ENCODE measurements at regions not wholly inside any gene's neighbourhood (a gene's known extent, or its start where the extent isn't known, plus 50 kb on each side); places are given as distances from the start of the nearest gene placed in this dataset.

GRCh38 chr19:5204212-5204611 lies 136.4 kb downstream of the PTPRS start:
- no peak; the same call in 2 of the 3 replicates for ATAC-seq
- TF ChIP-seq ZNF565 (CRISPR knock-in tag; conservative IDR thresholded peaks at IDR 0.05; ENCODE audit: low read depth) (no peak), TSHZ2 (CRISPR knock-in tag; IDR thresholded peaks at IDR 0.05) (no peak), TCF4 (CRISPR knock-in tag; IDR thresholded peaks at IDR 0.05; ENCODE audit: borderline replicate concordance) (no peak), ZNF8 (CRISPR knock-in tag; IDR thresholded peaks at IDR 0.05) (no peak), PPARA (CRISPR knock-in tag; IDR thresholded peaks at IDR 0.05; ENCODE audit: borderline replicate concordance) (no peak), ZFP30 (CRISPR knock-in tag; IDR thresholded peaks at IDR 0.05) (no peak), OSR1 (CRISPR knock-in tag; IDR thresholded peaks at IDR 0.05) (no peak), RARB (CRISPR knock-in tag; IDR thresholded peaks at IDR 0.05) (no peak), ESRRG (CRISPR knock-in tag; IDR thresholded peaks at IDR 0.05) (no peak), PATZ1 (CRISPR knock-in tag; IDR thresholded peaks at IDR 0.05; ENCODE audit: borderline replicate concordance) (no peak), BACH2 (CRISPR knock-in tag; IDR thresholded peaks at IDR 0.05; ENCODE audit: borderline replicate concordance) (no peak), SNAI2 (CRISPR knock-in tag; IDR thresholded peaks at IDR 0.05) (no peak), ISL1 (CRISPR knock-in tag; IDR thresholded peaks at IDR 0.05) (no peak), GLIS3 (CRISPR knock-in tag; IDR thresholded peaks at IDR 0.05) (no peak), ZFP3 (CRISPR knock-in tag; IDR thresholded peaks at IDR 0.05) (no peak), ARNTL (CRISPR knock-in tag; IDR thresholded peaks at IDR 0.05; ENCODE audit: borderline replicate concordance, low read depth) (no peak), ZC3H10 (CRISPR knock-in tag; IDR thresholded peaks at IDR 0.05) (no peak), TOX (CRISPR knock-in tag; IDR thresholded peaks at IDR 0.05; ENCODE audit: borderline replicate concordance) (no peak)
- TF ChIP-seq, protein P1, sequence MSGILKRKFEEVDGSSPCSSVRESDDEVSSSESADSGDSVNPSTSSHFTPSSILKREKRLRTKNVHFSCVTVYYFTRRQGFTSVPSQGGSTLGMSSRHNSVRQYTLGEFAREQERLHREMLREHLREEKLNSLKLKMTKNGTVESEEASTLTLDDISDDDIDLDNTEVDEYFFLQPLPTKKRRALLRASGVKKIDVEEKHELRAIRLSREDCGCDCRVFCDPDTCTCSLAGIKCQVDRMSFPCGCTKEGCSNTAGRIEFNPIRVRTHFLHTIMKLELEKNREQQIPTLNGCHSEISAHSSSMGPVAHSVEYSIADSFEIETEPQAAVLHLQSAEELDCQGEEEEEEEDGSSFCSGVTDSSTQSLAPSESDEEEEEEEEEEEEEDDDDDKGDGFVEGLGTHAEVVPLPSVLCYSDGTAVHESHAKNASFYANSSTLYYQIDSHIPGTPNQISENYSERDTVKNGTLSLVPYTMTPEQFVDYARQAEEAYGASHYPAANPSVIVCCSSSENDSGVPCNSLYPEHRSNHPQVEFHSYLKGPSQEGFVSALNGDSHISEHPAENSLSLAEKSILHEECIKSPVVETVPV (CRISPR knock-in tag; IDR thresholded peaks at IDR 0.05): no peak
- TF ChIP-seq, protein P2, sequence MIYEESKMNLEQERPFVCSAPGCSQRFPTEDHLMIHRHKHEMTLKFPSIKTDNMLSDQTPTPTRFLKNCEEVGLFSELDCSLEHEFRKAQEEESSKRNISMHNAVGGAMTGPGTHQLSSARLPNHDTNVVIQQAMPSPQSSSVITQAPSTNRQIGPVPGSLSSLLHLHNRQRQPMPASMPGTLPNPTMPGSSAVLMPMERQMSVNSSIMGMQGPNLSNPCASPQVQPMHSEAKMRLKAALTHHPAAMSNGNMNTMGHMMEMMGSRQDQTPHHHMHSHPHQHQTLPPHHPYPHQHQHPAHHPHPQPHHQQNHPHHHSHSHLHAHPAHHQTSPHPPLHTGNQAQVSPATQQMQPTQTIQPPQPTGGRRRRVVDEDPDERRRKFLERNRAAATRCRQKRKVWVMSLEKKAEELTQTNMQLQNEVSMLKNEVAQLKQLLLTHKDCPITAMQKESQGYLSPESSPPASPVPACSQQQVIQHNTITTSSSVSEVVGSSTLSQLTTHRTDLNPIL (CRISPR knock-in tag; IDR thresholded peaks at IDR 0.05; ENCODE audit: low read depth): no peak
